HEK293T (cell line): ENCODE measurements at regions not wholly inside any gene's neighbourhood (a gene's known extent, or its start where the extent isn't known, plus 50 kb on each side); places are given as distances from the start of the nearest gene placed in this dataset.

Experiments
- CTCF ChIA-PET: fragments of 350-600 bp; formaldehyde crosslinking; extraction: SDS; loops from one replicate; lab custom pipeline; 2021; ENCODE audit warnings: antibody characterized with exemption, inconsistent platforms; lab: Yijun Ruan, JAX
- POLR2A ChIA-PET: fragments of 350-600 bp; formaldehyde crosslinking; extraction: SDS; loops from one replicate; lab custom pipeline; 2020; ENCODE audit warnings: antibody characterized with exemption, inconsistent platforms; lab: Yijun Ruan, JAX
- DNase-seq: peaks from one replicate; pipeline ENCODE4 v3.0.0; 2012; ENCODE audit warnings: mixed read lengths; ENCODE audit errors: extremely low spot score
- BHLHE40 ChIP-seq: fragments of 450-650 bp; IDR thresholded peaks from 2 replicates; pipeline ENCODE4 v1.6.1; 2016; ENCODE audit warnings: mild to moderate bottlenecking, moderate library complexity, borderline replicate concordance
- ELF4 ChIP-seq: fragments of 450-650 bp; IDR thresholded peaks from 2 replicates; pipeline ENCODE4 v1.6.1; 2017; ENCODE audit warnings: antibody characterized with exemption
- FOXA1 ChIP-seq: fragments of 450-650 bp; IDR thresholded peaks from 2 replicates; pipeline ENCODE4 v1.6.1; 2016; ENCODE audit warnings: mild to moderate bottlenecking
- FOXK2 ChIP-seq: fragments of 450-650 bp; IDR thresholded peaks from 2 replicates; pipeline ENCODE4 v1.6.1; 2016; ENCODE audit warnings: mild to moderate bottlenecking
- FOXM1 ChIP-seq: fragments of 450-650 bp; IDR thresholded peaks from 2 replicates; pipeline ENCODE4 v1.6.1; 2017; ENCODE audit warnings: mild to moderate bottlenecking, borderline replicate concordance
- HDGF ChIP-seq: fragments of 450-650 bp; IDR thresholded peaks from 2 replicates; pipeline ENCODE4 v1.6.1; 2017; ENCODE audit warnings: antibody characterized with exemption, borderline replicate concordance
- L3MBTL2 ChIP-seq: fragments of 450-650 bp; conservative IDR thresholded peaks from 2 replicates; pipeline ENCODE4 v1.6.1; 2016; ENCODE audit warnings: mild to moderate bottlenecking
- LEF1 ChIP-seq: fragments of 450-650 bp; IDR thresholded peaks from 2 replicates; pipeline ENCODE4 v1.6.1; 2017; ENCODE audit warnings: mild to moderate bottlenecking, borderline replicate concordance
- NFRKB ChIP-seq: fragments of 450-650 bp; IDR thresholded peaks from 2 replicates; pipeline ENCODE4 v1.6.1; 2016; ENCODE audit warnings: mild to moderate bottlenecking, moderate library complexity
- SUZ12 ChIP-seq: fragments of 450-650 bp; IDR thresholded peaks from 2 replicates; pipeline ENCODE4 v1.6.1; 2016; ENCODE audit warnings: mild to moderate bottlenecking
- TARDBP ChIP-seq: fragments of 450-650 bp; IDR thresholded peaks from 2 replicates; pipeline ENCODE4 v1.6.1; 2016
- ZNF384 ChIP-seq: fragments of 450-650 bp; IDR thresholded peaks from 2 replicates; pipeline ENCODE4 v1.6.1; 2016
- TF ChIP-seq, protein P1 (sequence below): fragments of 450-650 bp; IDR thresholded peaks from 2 replicates; pipeline ENCODE4 v1.6.1; 2016

GRCh38 chr11:19294444-19294843, 53.7 kb upstream of the E2F8 start:
- CTCF ChIA-PET: interaction anchor here (0.8 kb wide), 1 partner anchor 16 kb away, joined by 3 read pairs; no protein-coding TSS in a partner anchor
- no peak for DNase-seq
- POLR2A ChIA-PET: no interaction called here
- no peak for TF ChIP-seq LEF1
- no peak for TF ChIP-seq BHLHE40
- no peak for TF ChIP-seq FOXK2
- no peak for TF ChIP-seq NFRKB
- no peak for TF ChIP-seq L3MBTL2
- no peak for TF ChIP-seq TARDBP
- TF ChIP-seq SUZ12: no peak
- TF ChIP-seq FOXM1: no peak
- no peak for TF ChIP-seq FOXA1
- TF ChIP-seq ZNF384: no peak
- TF ChIP-seq, protein P1, sequence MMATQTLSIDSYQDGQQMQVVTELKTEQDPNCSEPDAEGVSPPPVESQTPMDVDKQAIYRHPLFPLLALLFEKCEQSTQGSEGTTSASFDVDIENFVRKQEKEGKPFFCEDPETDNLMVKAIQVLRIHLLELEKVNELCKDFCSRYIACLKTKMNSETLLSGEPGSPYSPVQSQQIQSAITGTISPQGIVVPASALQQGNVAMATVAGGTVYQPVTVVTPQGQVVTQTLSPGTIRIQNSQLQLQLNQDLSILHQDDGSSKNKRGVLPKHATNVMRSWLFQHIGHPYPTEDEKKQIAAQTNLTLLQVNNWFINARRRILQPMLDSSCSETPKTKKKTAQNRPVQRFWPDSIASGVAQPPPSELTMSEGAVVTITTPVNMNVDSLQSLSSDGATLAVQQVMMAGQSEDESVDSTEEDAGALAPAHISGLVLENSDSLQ: no peak
- no peak for TF ChIP-seq ELF4

GRCh38 chr11:19291064-19291463, 50.3 kb upstream of the E2F8 start:
- POLR2A ChIA-PET: no interaction called here
- no peak for DNase-seq
- CTCF ChIA-PET: no interaction called here
- TF ChIP-seq HDGF: no peak
- no peak for TF ChIP-seq TARDBP
